HG02642 (cell line): ENCODE measurements at regions not wholly inside any gene's neighbourhood (a gene's known extent, or its start where the extent isn't known, plus 50 kb on each side); places are given as distances from the start of the nearest gene placed in this dataset.
"Not testable (repeated sequence)": the region's sequence is repeated elsewhere in the genome, so short reads cannot be mapped to it uniquely, and the experiment has no call there.

Source experiments
- ATAC-seq: cut with Tn5 transposase; IDR thresholded peaks from one replicate; pipeline ENCODE4 v1.9.1; 2021; ENCODE audit warnings: mild to moderate bottlenecking; ENCODE audit not compliant: unreplicated experiment, poor library complexity

DNA sequence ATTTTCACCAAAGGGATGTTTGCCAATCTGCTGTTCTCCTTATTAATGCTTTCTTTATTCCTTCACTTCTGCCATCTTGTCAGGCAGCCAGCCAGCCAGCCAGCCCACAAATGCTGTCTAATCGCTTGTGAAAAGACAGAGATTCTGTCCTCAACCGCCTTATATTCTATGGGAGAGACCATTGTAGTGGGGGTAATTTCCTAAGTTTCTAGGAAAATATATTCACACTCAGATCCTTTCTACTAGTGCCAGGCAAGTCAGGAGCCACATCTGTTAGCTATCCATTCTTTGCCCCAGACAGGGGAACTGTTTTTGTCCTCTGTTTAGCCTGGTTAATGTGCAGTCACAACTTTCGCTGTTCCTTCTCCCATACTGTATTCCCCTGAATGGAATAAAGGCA, 1023.1 kb downstream of the ADGRL2 start:
- ATAC-seq: no peak

DNA sequence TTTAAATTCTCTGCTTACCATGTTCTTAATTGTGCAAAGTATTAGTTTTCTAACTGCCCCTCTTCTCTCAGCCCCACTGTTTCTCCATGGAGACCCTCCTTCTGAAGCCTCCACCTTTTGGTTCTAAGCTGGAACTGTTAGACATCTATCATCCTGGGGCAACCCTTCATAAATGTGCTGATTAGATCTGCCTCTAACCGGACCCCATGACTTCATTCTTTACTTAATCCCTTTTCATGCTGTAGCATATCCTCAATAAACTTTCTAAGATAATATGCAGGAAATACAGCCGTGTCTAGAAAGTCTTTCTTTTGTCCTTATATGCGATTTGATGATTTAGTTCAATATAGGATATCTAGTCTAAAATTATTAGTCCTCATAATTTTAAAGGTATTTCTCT, 1020.1 kb downstream of the ADGRL2 start:
- no peak for ATAC-seq

DNA sequence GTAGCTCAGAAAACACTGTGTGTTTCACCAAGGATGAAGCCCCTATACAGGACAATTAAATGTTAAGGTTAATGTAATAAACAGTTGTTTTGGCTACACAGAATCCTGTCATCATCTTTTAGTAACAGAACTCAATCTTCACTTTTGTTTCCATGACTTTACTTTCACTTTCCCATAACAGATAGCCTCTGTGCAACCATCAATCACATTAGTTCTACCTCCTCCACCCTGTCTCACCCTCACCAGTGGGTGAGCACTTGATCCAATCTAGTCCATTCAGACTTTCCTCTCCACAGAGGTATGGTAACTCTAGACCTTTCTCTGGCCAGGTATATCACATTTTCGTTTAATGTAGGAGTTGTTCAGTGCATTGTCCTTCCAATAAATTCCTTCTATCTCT, 1018.5 kb downstream of the ADGRL2 start:
- peak; percentile 70 for ATAC-seq

- ATAC-seq: no peak
These were observed 1017.9 kb downstream of the ADGRL2 start for GRCh38 chr1:82818586-82818985.

DNA sequence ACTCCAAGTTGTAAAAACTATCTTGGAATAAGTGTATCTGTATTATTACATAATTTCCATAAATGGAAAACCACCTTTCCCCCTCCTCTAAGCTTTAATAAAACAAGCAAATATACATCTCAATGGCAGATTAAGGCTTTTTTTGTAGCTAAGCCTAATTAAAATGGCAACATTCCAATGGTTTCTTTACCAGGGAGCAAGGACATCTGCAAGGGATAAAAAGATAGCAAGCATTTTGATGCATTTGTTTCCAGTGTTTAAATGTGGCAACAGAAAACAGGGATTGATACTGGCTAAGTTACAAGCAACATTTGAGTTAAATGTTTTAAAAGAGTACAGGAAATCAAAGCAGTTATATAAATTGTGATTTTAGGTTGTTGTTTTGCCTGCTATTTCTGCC, 1012.7 kb downstream of the ADGRL2 start:
- ATAC-seq: no peak

DNA sequence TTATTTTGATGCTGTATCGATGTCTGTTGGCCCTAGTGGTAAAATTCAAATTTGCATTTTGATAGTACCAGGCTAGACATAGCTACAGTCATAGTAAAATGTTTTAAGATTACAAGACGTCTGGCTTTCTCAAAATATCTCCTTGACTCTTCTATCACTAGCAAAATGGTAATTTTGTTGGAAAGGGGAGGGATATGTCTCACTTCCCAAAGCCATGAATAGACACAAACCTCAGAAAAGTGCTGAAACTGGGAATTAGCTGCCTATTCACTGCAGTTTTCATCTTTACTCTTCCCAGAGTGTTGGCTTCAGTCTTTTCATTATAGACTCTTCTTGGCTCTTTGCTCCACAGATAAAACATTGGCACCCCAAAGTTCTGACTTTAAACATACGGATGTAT, 1009.9 kb downstream of the ADGRL2 start:
- no peak for ATAC-seq

DNA sequence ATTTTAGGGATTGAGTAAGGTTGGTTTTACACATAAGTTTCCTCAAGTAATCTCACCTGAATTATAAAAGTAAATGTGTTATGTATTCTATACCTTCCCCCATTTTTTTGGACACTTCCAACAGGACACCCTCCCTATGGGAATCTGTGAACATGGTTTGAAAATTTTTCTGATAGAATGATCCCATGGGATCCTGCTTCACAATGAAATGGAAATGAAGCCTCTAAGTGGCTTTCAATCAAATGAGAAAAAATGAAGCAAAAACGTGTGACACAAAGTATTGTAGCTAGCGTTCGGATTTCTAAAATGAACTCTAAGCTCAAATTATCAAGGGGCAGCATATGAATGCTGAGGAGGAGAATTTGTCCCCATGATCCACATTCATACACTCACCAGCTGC, 1006.8 kb downstream of the ADGRL2 start:
- no peak for ATAC-seq

DNA sequence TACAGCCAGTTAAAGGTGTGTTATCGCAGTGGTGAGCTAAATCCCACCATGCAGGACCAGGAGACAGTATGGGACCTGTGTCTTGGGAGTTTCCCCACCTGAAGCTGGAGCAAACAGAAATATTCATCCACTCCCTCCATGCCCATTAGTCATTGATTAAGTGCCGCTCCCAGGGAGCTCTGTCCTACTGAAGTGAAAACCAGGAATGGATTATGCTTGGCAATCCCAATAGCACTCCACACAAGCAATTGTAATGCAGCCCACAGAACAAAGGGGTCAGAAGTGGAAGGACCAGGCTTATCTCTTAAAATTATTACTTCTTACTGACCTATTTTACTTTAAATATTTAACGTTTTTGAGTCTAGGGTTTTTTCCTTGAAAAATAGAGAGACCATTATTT, 1005.4 kb downstream of the ADGRL2 start:
- ATAC-seq: no peak

GRCh38 chr1:82801176-82801575, 1000.4 kb downstream of the ADGRL2 start:
- ATAC-seq: no peak

DNA sequence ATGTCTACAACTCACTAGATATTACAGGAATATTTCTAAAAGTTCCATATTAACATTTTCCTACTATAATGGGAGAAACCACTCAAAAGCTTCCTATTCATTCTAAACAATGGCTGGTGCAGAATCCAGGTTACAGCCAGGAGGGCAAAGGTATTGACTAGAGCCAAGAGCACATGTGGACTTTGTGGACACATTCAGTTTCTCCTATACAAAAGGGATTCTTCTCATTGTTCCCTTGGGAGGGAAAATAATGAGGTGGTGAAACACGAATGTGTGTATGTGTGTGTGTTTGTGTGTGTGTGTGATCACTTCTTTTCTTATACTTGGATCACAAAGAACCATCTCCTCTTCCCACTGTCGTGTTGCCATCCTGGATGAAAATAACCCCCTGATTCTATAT, 1000.0 kb downstream of the ADGRL2 start:
- ATAC-seq: no peak

- ATAC-seq: no peak
These were observed 998.5 kb downstream of the ADGRL2 start for GRCh38 chr1:82799261-82799660.

DNA sequence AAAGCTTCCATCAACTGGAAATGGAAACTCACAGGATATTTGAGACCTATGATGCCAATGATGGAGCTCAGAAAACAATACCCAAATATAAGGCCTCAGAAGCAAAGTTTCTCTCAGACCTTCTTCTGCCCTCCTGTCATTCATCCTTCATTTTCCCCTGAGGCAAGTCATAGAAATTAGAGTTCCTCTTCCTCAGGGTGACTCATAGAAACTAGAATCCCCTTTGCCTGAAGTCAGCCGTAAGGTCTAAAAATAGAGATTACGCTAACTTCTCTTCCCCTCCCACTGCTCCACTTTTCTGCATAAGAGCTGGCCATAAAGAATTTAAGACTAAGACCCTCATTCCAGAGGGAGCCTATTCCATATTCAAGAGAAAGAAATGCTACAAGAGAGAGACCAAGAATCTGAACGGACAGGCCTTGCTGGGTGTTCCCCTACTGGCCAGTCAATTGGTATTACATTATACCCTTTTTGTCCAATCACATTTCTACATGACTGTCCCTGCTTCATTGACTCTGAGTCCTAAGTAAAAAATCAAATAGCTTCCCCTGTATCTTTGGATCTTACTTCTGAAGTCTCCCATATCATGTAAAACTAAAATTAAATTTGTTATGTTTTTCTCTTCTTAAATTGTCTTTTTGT, 994.9 kb downstream of the ADGRL2 start:
- ATAC-seq: no peak

DNA sequence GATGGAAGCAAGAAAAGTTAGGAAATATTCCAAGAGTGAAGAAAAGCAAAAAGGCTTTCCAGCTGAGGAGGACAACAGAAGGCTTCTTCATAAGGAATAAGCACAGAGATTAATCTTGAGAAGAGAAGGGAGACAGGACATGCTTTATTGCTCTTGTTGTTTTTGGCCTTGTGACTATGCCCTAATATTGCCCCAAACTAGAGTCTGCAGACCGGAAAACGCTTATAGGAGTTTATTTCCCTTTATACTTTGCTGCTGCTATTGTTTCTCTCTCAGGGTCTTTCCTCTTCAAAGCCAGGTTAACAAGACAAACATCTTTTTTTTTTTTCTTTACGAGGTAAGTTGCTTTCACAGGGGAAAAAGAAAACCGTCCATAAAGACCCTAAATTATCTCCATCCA, 991.4 kb downstream of the ADGRL2 start:
- ATAC-seq: no peak

DNA sequence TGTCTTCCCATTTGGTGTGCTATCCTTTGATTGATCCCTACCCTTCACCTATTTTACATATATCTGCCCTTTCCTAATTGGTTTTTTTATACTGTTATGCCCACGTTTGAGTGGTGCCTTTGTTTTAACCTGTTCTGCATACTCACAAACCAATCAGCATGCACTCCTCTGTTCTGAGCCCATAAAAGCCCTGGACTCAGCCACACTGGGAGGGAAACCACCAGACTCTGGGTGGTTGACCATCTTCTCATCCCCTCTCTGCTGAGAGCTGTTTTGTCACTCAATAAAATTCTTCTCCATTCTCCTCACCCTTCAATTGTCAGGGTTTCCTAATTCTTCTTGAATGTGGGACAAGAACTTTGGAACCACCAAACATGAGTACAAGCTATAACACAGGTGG, 989.8 kb downstream of the ADGRL2 start:
- ATAC-seq: no peak

DNA sequence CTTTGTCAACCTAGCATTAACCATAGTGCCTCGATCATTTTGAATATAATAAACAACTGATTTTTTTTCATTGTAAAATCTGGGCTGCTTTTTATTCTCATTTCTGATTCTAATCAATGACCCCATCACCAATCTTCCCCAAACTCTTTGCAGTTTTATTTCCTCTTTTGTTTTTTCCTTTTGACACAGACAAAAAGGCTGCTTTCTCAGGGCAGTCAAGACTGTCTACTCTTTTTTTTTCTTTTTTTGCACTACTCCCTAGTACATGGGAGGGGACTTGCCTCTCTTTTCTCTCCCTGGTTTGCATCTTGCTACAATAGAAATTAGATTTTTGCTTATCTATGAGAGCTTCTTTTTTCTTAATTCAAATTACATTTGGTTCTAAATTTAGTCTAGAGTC, 987.9 kb downstream of the ADGRL2 start:
- no peak for ATAC-seq

DNA sequence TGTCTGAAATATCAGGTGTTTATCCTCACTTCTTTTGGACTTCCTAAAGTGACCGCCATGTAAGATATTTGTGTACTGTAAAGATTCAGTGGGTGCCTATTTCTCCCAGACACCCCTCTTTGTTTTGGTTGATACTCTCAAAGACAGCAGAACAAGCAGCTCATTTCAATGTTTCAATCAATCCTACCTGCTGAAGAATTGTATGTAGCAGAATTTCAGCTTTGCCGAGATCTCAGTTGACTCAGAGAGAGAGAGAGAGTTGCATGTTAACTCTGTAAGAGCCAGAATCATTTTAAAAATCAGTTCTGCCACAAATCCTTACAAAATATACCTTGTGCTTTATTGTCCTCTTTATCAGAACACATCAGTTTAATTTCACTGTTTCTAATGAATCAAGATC, 987.3 kb downstream of the ADGRL2 start:
- ATAC-seq: no peak

GRCh38 chr1:82786883-82787282, 986.1 kb downstream of the ADGRL2 start:
- no peak for ATAC-seq

DNA sequence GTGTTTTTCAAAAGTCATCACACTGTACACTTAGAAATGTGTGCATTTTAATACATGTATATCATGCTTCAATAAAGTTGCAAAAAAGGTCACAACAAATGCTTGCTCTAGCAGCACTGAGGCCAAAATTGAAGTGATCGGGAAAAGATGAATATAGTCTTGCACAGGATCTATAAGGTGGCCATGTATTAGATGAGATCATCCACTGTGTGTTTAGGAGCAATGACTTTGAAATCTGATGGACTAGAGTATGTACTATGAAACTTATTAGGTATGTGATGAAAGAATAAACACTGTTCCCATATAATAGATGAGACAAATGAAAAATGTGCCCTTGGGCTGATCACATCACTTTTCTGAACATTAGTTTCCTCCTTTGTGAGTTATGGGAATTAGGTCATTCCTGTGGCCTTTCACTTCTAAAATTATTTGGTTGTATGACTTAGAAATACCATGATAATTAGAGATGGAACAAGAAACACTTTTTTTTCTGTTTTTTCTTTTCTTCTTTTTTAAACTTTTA, 984.6 kb downstream of the ADGRL2 start:
- ATAC-seq: no peak

DNA sequence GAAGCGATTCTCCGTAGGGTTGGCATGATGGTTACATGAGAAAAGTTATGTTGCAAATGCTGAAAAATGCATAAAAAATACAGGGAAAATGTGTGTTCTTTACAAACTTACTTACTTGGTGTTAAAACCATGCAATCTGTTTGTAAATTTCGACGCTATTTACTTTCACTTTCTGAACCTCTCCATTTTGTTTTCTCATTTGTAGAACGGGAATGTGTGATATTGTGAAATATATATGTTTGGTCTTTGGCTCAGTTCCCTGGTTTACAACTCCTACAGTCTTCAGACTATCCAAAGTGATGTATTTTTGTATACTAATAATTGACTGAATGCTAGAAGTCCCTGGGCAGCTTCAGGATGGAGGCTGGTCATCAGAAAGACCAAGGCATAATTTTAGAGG, 982.3 kb downstream of the ADGRL2 start:
- no peak for ATAC-seq

DNA sequence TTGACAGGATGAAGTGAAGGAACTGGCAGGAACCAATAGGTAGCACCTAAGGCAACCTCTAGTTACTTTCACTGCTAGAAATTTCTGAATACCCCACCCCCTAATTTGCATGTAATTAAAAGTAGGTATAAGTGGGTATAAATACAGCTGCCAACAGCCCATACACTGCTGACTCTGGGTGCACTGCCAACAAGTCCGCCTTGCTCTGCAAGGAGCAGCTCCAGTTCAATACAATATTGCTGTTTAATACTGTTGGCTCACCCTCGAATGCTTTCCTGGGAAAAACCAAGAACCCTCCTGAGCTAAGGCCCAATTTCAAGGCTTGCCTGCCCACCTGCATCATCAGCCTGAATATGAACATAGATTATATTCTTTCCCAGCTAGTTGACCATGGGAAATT, 981.9 kb downstream of the ADGRL2 start:
- no peak for ATAC-seq

- ATAC-seq: no peak
These were observed 977.9 kb downstream of the ADGRL2 start for GRCh38 chr1:82778612-82779011.

GRCh38 chr1:82777240-82777639, 976.5 kb downstream of the ADGRL2 start:
- no peak for ATAC-seq

- ATAC-seq: not testable (repeated sequence)
These were observed 976.0 kb downstream of the ADGRL2 start for GRCh38 chr1:82776730-82777129.
